GM18505 (cell line): ENCODE measurements at regions not wholly inside any gene's neighbourhood (a gene's known extent, or its start where the extent isn't known, plus 50 kb on each side); places are given as distances from the start of the nearest gene placed in this dataset.
"Not testable (repeated sequence)": the region's sequence is repeated elsewhere in the genome, so short reads cannot be mapped to it uniquely, and the experiment has no call there.

Source experiments
- ATAC-seq: cut with Tn5 transposase; IDR thresholded peaks from one replicate; pipeline ENCODE4 v1.9.1; 2021; ENCODE audit not compliant: unreplicated experiment
- POLR2A ChIP-seq: IDR thresholded peaks from 4 replicates; pipeline ENCODE4 v1.6.1; 2011; ENCODE audit warnings: borderline replicate concordance; ENCODE audit not compliant: insufficient read depth, insufficient read length; ENCODE audit errors: extremely low read depth

GRCh38 chr7:121689749-121690148 is 183.2 kb upstream of the PTPRZ1 start:
- TF ChIP-seq POLR2A = no peak
- no peak for ATAC-seq

GRCh38 chr7:121681700-121682099 is 191.3 kb upstream of the PTPRZ1 start:
- ATAC-seq = no peak
- no peak for TF ChIP-seq POLR2A

- TF ChIP-seq POLR2A = no peak
- ATAC-seq = no peak
Measured at GRCh38 chr7:121676168-121676567, 196.8 kb upstream of the PTPRZ1 start.

- not testable (repeated sequence) for ATAC-seq
Measured at GRCh38 chr7:121674455-121674854, 198.5 kb upstream of the PTPRZ1 start.

- ATAC-seq = no peak
- no peak for TF ChIP-seq POLR2A
Measured at GRCh38 chr7:121669144-121669543, 203.8 kb upstream of the PTPRZ1 start.

GRCh38 chr7:121666306-121666705 is 206.7 kb upstream of the PTPRZ1 start:
- TF ChIP-seq POLR2A = no peak
- ATAC-seq = no peak

GRCh38 chr7:121643320-121643719 is 229.6 kb upstream of the PTPRZ1 start:
- ATAC-seq = no peak
- no peak for TF ChIP-seq POLR2A

GRCh38 chr7:121639705-121640104 is 233.3 kb upstream of the PTPRZ1 start:
- ATAC-seq = no peak
- TF ChIP-seq POLR2A = no peak

GRCh38 chr7:121638286-121638685 is 234.7 kb upstream of the PTPRZ1 start:
- ATAC-seq = no peak
- TF ChIP-seq POLR2A = no peak

GRCh38 chr7:121634356-121634755 is 238.2 kb upstream of the FAM3C start:
- no peak for ATAC-seq
- TF ChIP-seq POLR2A = no peak

- TF ChIP-seq POLR2A = no peak
- ATAC-seq = no peak
Measured at GRCh38 chr7:121633186-121633585, 237.1 kb upstream of the FAM3C start.

- ATAC-seq = no peak
- TF ChIP-seq POLR2A = no peak
Measured at GRCh38 chr7:121624958-121625357, 228.8 kb upstream of the FAM3C start.

GRCh38 chr7:121623130-121623872 is 227.2 kb upstream of the FAM3C start:
- TF ChIP-seq POLR2A = no peak

GRCh38 chr7:121621937-121622336 is 225.8 kb upstream of the FAM3C start:
- ATAC-seq = no peak
- no peak for TF ChIP-seq POLR2A

More at GRCh38 chr7:121623130-121623872, 227.2 kb upstream of the FAM3C start:
- ATAC-seq = no peak

GRCh38 chr7:121620953-121621606 is 225.0 kb upstream of the FAM3C start:
- TF ChIP-seq POLR2A = no peak
- ATAC-seq = no peak

- no peak for TF ChIP-seq POLR2A
- no peak for ATAC-seq
Measured at GRCh38 chr7:121620206-121620605, 224.1 kb upstream of the FAM3C start.
